B cell (primary cell): ENCODE measurements at regions not wholly inside any gene's neighbourhood (a gene's known extent, or its start where the extent isn't known, plus 50 kb on each side); places are given as distances from the start of the nearest gene placed in this dataset.

Experiments
- ATAC-seq: fragments of 200-7000 bp; cut with Tn5 transposase; one replicate; pipeline ENCODE4 v1.10.0; 2021; ENCODE audit warnings: low read depth, mild to moderate bottlenecking, moderate number of reproducible peaks, moderate library complexity
- CTCF ChIA-PET: fragments of 350-600 bp; sonication (Branson Sonifier 250); formaldehyde crosslinking; loops from one replicate; lab custom pipeline; 2021; ENCODE audit warnings: antibody characterized with exemption, inconsistent platforms; lab: Charles Lee
- POLR2A ChIA-PET: fragments of 350-600 bp; sonication (Branson Sonifier 250); formaldehyde crosslinking; loops from one replicate; lab custom pipeline; 2021; ENCODE audit warnings: antibody characterized with exemption; lab: Charles Lee
- DNase-seq: peaks from one replicate; pipeline ENCODE4 v3.0.0; 2013
- H2AFZ ChIP-seq: 2 replicates; pipeline ENCODE4 v1.6.1; 2012; ENCODE audit warnings: mild to moderate bottlenecking, low read depth, low read length; ENCODE audit not compliant: insufficient read depth, poor library complexity, severe bottlenecking
- H3K27ac ChIP-seq, 2 donors: 1 replicate in 1 of 2; 2 replicates in 1 of 2; pipeline ENCODE4 v1.5.1; 2012 to 2013; ENCODE audit warnings: low read length in 2 of 2, mild to moderate bottlenecking in 2 of 2, moderate library complexity in 1 of 2
- H3K27me3 ChIP-seq, 4 experiments: fragments of 200-600 bp in 1 of 4; sonication (generic) in 1 of 4; replicated peaks in 1 of 4; 1 replicate in 2 of 4; 2 replicates in 2 of 4; pipeline versions ENCODE4 v1.6.1 to v1.7.0; 2013 to 2016; ENCODE audit warnings: low read length in 3 of 4, mild to moderate bottlenecking in 2 of 4, mixed read lengths in 1 of 4, moderate library complexity in 1 of 4; ENCODE audit not compliant: insufficient read depth in 4 of 4, control insufficient read depth in 3 of 4; ENCODE audit errors: control extremely low read depth in 1 of 4
- H3K36me3 ChIP-seq, 2 experiments: replicated peaks in 1 of 2; 1 replicate in 1 of 2; 2 replicates in 1 of 2; pipeline versions ENCODE4 v1.6.1 to v1.7.1; 2013; ENCODE audit warnings: low read length in 1 of 2; ENCODE audit not compliant: insufficient read depth in 2 of 2, control insufficient read depth in 1 of 2; ENCODE audit errors: control extremely low read depth in 1 of 2, extremely low read depth in 1 of 2
- H3K4me1 ChIP-seq, 2 donors: fragments of 200-600 bp in 1 of 2; sonication (generic) in 1 of 2; 1 replicate in 1 of 2; 2 replicates in 1 of 2; pipeline versions ENCODE4 v1.5.1 to v1.6.1; 2013 to 2017; ENCODE audit warnings: low read length in 2 of 2; ENCODE audit not compliant: control insufficient read depth in 2 of 2, insufficient read depth in 2 of 2
- H3K4me2 ChIP-seq: replicated peaks from 2 replicates; pipeline ENCODE3; 2012; ENCODE audit warnings: mild to moderate bottlenecking, low read depth, low read length; ENCODE audit not compliant: poor library complexity, severe bottlenecking
- H3K4me3 ChIP-seq, 5 experiments: fragments of 200-600 bp in 1 of 5; sonication (generic) in 1 of 5; 1 replicate in 3 of 5; 2 replicates in 2 of 5; pipeline versions ENCODE4 v1.5.1 to v1.7.0; 2011 to 2016; ENCODE audit warnings: low read length in 4 of 5, mild to moderate bottlenecking in 4 of 5, low read depth in 2 of 5, control low read depth in 1 of 5, moderate library complexity in 1 of 5; ENCODE audit not compliant: insufficient read depth in 1 of 5; ENCODE audit errors: control extremely low read depth in 1 of 5, extremely low read depth in 1 of 5
- H3K79me2 ChIP-seq: fragments of 200-600 bp; sonication (generic); one replicate; pipeline ENCODE4 v1.6.0; 2016; ENCODE audit warnings: low read length; ENCODE audit not compliant: control insufficient read depth, insufficient read depth
- H3K9ac ChIP-seq: fragments of 200-600 bp; sonication (generic); 2 replicates; pipeline ENCODE4 v1.6.1; 2017; ENCODE audit warnings: mild to moderate bottlenecking, low read length, moderate library complexity
- H3K9me3 ChIP-seq, 3 donors: one replicate each; pipeline versions ENCODE4 v1.6.1 to v1.7.1; 2013; ENCODE audit warnings: low read length in 2 of 3; ENCODE audit not compliant: control insufficient read depth in 2 of 3, insufficient read depth in 1 of 3; ENCODE audit errors: control extremely low read depth in 1 of 3
- H4K20me1 ChIP-seq: 2 replicates; pipeline ENCODE4 v1.6.0; 2012; ENCODE audit warnings: mild to moderate bottlenecking, low read length; ENCODE audit not compliant: insufficient read depth, control insufficient read depth, poor library complexity, severe bottlenecking
- H3K27ac Mint-ChIP-seq: one replicate; pipeline ENCODE4 v1.8.0; 2021; ENCODE audit warnings: mixed read lengths
- H3K27me3 Mint-ChIP-seq: one replicate; pipeline ENCODE4 v1.8.0; 2021; ENCODE audit warnings: mixed read lengths
- H3K4me1 Mint-ChIP-seq: one replicate; pipeline ENCODE4 v1.8.0; 2021; ENCODE audit warnings: mixed read lengths
- H3K4me3 Mint-ChIP-seq: one replicate; pipeline ENCODE4 v1.8.0; 2021; ENCODE audit warnings: mixed read lengths
- H3K9me3 Mint-ChIP-seq: one replicate; pipeline ENCODE4 v1.8.0; 2022; ENCODE audit warnings: mixed read lengths; ENCODE audit not compliant: insufficient read depth
- CTCF ChIP-seq: fragments of 200-600 bp; IDR thresholded peaks from one replicate; pipeline ENCODE4 v1.8.0; 2022; ENCODE audit warnings: antibody characterized with exemption, mild to moderate bottlenecking
- EZH2 ChIP-seq: IDR thresholded peaks from 2 replicates; pipeline ENCODE4 v1.6.1; 2012; ENCODE audit warnings: borderline replicate concordance, low read depth, mild to moderate bottlenecking, moderate library complexity, low read length; ENCODE audit not compliant: insufficient read depth, poor library complexity, severe bottlenecking
- WGBS: methylation state at CpG from one replicate; pipeline ENCODE4 v1.1.5; 2013; ENCODE audit warnings: missing lambda C conversion rate; ENCODE audit not compliant: insufficient coverage; 5-methylcytosine and 5-hydroxymethylcytosine counted together
- intact Hi-C: fragments of 100-400 bp; cut with micrococcal nuclease; formaldehyde crosslinking; loops from one replicate; pipeline ENCODE4 v1.10.0; 2022

GRCh38 chr7:132705146-132705545 is 128.9 kb upstream of the PLXNA4 start:
- no peaks in the 10 kb centered on the region for H3K36me3 ChIP-seq
- no peak for DNase-seq
- no peak overlapping the region for H3K4me3 ChIP-seq
- Mint-ChIP-seq H3K9me3 (peaks cover 4% of the 10 kb centered on the region), H3K4me3 (no peak overlapping the region), H3K4me1 (no peaks in the 10 kb centered on the region), H3K27me3 (no peaks in the 10 kb centered on the region), H3K27ac (no peak overlapping the region)
- no peak overlapping the region for H3K27ac ChIP-seq
- no peak overlapping the region for H2AFZ ChIP-seq
- ChIA-PET POLR2A (no interaction called here), CTCF (no interaction called here)
- H3K9ac ChIP-seq, result no peak overlapping the region
- no peak for ATAC-seq
- WGBS, result 38% methylated on average over 2 of the region's 5 CpGs
- no peak overlapping the region for H3K4me2 ChIP-seq
- intact Hi-C loops, result no loop called here
- no peaks in the 10 kb centered on the region for H3K4me1 ChIP-seq
- H3K9me3 ChIP-seq, result peaks cover 0 to 2% (median 0%) of the 10 kb centered on the region in 3 donors
- no peaks in the 10 kb centered on the region for H3K79me2 ChIP-seq
- H3K27me3 ChIP-seq, result no peaks in the 10 kb centered on the region
- TF ChIP-seq EZH2 (no peak), CTCF (no peak)
- no peaks in the 10 kb centered on the region for H4K20me1 ChIP-seq

DNA sequence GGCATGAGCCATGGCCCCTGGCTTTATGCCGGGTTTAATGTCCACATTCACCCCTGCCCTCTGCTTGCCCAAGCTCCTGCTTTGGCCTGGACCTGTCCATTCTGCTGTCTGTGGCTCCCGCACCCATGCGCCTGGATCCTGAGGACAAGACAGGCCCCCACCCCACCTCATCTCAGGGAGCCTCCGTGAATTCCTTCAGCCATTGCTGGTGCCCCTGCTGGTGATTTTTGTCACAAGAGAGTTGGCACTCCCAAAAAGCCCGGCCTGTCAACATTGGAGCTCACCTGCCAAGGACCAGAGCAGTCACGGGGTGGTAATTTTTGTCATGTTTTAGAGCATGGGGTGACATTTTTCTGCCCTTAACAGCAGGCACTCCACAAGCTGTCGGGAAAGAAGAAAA is 127.5 kb upstream of the PLXNA4 start:
- 89% methylated on average over 5 of the region's 7 CpGs for WGBS
- H3K9ac ChIP-seq, result no peak overlapping the region
- no peaks in the 10 kb centered on the region for H3K27me3 Mint-ChIP-seq
- H3K4me3 Mint-ChIP-seq, result no peak overlapping the region
- H3K4me1 Mint-ChIP-seq, result no peaks in the 10 kb centered on the region
- H3K9me3 ChIP-seq, result peaks cover 0 to 5% (median 0%) of the 10 kb centered on the region in 3 donors
- H3K27ac ChIP-seq, result no peak overlapping the region
- ChIA-PET POLR2A (no interaction called here), CTCF (no interaction called here)
- DNase-seq (no peak), ATAC-seq (no peak)
- no peak overlapping the region for H3K4me3 ChIP-seq
- no peaks in the 10 kb centered on the region for H4K20me1 ChIP-seq
- no peaks in the 10 kb centered on the region for H3K4me1 ChIP-seq
- H3K36me3 ChIP-seq, result no peaks in the 10 kb centered on the region
- H3K27ac Mint-ChIP-seq, result no peak overlapping the region
- H2AFZ ChIP-seq, result no peak overlapping the region
- H3K79me2 ChIP-seq, result no peaks in the 10 kb centered on the region
- peaks cover 4% of the 10 kb centered on the region for H3K9me3 Mint-ChIP-seq
- no peaks in the 10 kb centered on the region for H3K27me3 ChIP-seq
- intact Hi-C loops, result no loop called here
- TF ChIP-seq CTCF, result no peak
- TF ChIP-seq EZH2, result no peak
- no peak overlapping the region for H3K4me2 ChIP-seq
